ENCODE measurements at regions not wholly inside any gene's neighbourhood (a gene's known extent, or its start where the extent isn't known, plus 50 kb on each side); places are given as distances from the start of the nearest gene placed in this dataset.

DNA sequence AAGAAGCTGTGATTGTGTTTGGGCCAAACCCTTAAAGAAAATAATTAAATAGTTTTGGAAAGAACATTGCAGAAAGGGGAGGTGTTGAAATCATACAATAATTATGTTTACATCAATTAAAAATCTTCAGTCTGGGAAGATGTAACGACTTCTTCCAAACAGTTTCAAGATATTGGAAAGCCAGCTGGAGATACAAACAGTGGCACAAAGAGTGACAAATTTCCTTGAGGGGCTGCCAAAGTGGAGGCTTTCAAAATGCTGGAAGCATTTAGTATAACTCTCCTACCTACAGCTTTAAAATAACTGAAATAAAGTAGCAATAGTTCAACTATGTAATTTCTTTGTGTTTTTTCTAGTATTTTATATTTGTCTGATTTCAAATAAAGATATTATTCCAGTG, 405.0 kb downstream of the DNAJB9 start:
- WGBS, result 70% methylated on average over 1 of the region's 1 CpG
- TF ChIP-seq RAD21 (IDR thresholded peaks at IDR 0.05) (no peak), FOXA2 (IDR thresholded peaks at IDR 0.05) (no peak), ATF3 (IDR thresholded peaks at IDR 0.05) (no peak), TAF1 (conservative IDR thresholded peaks at IDR 0.05) (no peak), GABPA (IDR thresholded peaks at IDR 0.05 in 1 of 2, conservative IDR thresholded peaks at IDR 0.05 in 1 of 2) (no peak), YY1 (IDR thresholded peaks at IDR 0.05) (no peak), RXRA (IDR thresholded peaks at IDR 0.05) (no peak), NR2F2 (IDR thresholded peaks at IDR 0.05) (no peak)
- no peak for DNase-seq (ENCODE audit: low spot score)
- Histone ChIP-seq H3K9ac (ENCODE audit: low read depth in 1 of 2, low read length in 2 of 2) (no peak overlapping the region), H3K4me3 (ENCODE audit: low read depth in 1 of 3, low read length in 3 of 3) (no peak overlapping the region), H3K9me3 (ENCODE audit: control insufficient read depth in 4 of 4, low read length in 3 of 4) (no peaks in the 10 kb centered on the region), H3K27me3 (ENCODE audit: control insufficient read depth in 4 of 4, insufficient read depth in 4 of 4, low read length in 3 of 4) (no peaks in the 10 kb centered on the region), H3K36me3 (ENCODE audit: control insufficient read depth in 4 of 4, insufficient read depth in 3 of 4, low read depth in 1 of 4, low read length in 3 of 4) (no peaks in the 10 kb centered on the region), H3K27ac (ENCODE audit: low read depth in 1 of 2, low read length in 2 of 2) (no peak overlapping the region), H3K4me1 (ENCODE audit: control insufficient read depth in 4 of 4, insufficient read depth in 4 of 4, low read length in 3 of 4) (no peaks in the 10 kb centered on the region)

DNA sequence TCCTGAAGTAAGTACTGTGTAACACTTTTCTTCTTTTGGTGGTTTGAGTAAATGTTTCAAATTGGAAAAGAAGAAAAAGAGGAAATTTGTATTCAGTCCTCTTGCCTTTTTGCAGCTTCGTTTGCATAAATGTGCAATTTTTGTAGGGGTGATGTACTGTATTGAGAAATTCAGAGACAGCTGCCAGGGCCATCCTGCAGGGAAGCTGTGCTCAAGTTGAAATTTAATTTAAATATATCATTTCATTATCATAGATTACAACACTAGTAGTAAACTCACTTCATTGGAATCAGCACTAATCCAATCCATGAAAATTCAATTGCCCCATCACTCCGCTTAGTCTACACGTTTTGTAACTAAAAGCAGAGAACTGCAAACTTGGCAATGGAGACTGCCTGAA, 415.4 kb downstream of the DNAJB9 start:
- Histone ChIP-seq H3K4me3 (ENCODE audit: low read depth in 1 of 3, low read length in 3 of 3) (no peak overlapping the region), H3K27ac (ENCODE audit: low read depth in 1 of 2, low read length in 2 of 2) (no peak overlapping the region), H3K9ac (ENCODE audit: low read depth in 1 of 2, low read length in 2 of 2) (no peak overlapping the region), H3K27me3 (ENCODE audit: control insufficient read depth in 4 of 4, insufficient read depth in 4 of 4, low read length in 3 of 4) (no peaks in the 10 kb centered on the region), H3K36me3 (ENCODE audit: control insufficient read depth in 4 of 4, insufficient read depth in 3 of 4, low read depth in 1 of 4, low read length in 3 of 4) (no peaks in the 10 kb centered on the region), H3K9me3 (ENCODE audit: control insufficient read depth in 4 of 4, low read length in 3 of 4) (no peaks in the 10 kb centered on the region), H3K4me1 (ENCODE audit: control insufficient read depth in 4 of 4, insufficient read depth in 4 of 4, low read length in 3 of 4) (no peaks in the 10 kb centered on the region)
- 67% methylated on average over 3 of the region's 3 CpGs for WGBS
- no peak for DNase-seq (ENCODE audit: low spot score)
- TF ChIP-seq, protein P1, sequence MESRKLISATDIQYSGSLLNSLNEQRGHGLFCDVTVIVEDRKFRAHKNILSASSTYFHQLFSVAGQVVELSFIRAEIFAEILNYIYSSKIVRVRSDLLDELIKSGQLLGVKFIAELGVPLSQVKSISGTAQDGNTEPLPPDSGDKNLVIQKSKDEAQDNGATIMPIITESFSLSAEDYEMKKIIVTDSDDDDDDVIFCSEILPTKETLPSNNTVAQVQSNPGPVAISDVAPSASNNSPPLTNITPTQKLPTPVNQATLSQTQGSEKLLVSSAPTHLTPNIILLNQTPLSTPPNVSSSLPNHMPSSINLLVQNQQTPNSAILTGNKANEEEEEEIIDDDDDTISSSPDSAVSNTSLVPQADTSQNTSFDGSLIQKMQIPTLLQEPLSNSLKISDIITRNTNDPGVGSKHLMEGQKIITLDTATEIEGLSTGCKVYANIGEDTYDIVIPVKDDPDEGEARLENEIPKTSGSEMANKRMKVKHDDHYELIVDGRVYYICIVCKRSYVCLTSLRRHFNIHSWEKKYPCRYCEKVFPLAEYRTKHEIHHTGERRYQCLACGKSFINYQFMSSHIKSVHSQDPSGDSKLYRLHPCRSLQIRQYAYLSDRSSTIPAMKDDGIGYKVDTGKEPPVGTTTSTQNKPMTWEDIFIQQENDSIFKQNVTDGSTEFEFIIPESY (IDR thresholded peaks at IDR 0.05), result no peak
- no peak for TF ChIP-seq TAF1 (conservative IDR thresholded peaks at IDR 0.05)
- no peak for TF ChIP-seq HNF4G (IDR thresholded peaks at IDR 0.05)
- no peak for TF ChIP-seq FOXA2 (IDR thresholded peaks at IDR 0.05)
- TF ChIP-seq MAX (IDR thresholded peaks at IDR 0.05), result no peak

DNA sequence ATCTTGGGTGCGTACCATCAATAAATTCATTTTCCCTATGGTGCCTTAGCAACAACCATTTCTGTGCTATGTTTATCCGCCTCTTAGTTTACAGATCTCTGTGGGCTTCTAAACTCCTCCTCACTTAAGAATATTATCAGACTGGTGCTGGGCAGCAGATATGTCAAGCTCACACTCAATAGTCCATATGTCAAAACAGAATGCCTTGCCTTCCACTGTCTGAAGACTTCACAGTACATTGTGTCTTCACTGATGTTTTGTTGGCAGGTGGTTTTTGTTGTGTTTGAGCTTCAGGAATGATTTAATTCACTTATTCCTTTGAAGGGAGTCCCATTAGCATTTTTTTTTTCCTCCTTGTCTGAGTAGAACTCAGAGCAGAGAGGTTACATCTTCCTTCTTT, 419.6 kb downstream of the DNAJB9 start:
- Histone ChIP-seq H3K4me1 (ENCODE audit: control insufficient read depth in 4 of 4, insufficient read depth in 4 of 4, low read length in 3 of 4) (no peaks in the 10 kb centered on the region), H3K27me3 (ENCODE audit: control insufficient read depth in 4 of 4, insufficient read depth in 4 of 4, low read length in 3 of 4) (no peaks in the 10 kb centered on the region), H3K4me3 (ENCODE audit: low read depth in 1 of 3, low read length in 3 of 3) (no peak overlapping the region), H3K36me3 (ENCODE audit: control insufficient read depth in 4 of 4, insufficient read depth in 3 of 4, low read depth in 1 of 4, low read length in 3 of 4) (no peaks in the 10 kb centered on the region), H3K9ac (ENCODE audit: low read depth in 1 of 2, low read length in 2 of 2) (no peak overlapping the region), H3K27ac (ENCODE audit: low read depth in 1 of 2, low read length in 2 of 2) (no peak overlapping the region), H3K9me3 (ENCODE audit: control insufficient read depth in 4 of 4, low read length in 3 of 4) (no peaks in the 10 kb centered on the region)
- no peak for DNase-seq (ENCODE audit: low spot score)
- WGBS, result 96% methylated on average over 2 of the region's 2 CpGs
- TF ChIP-seq MAX (IDR thresholded peaks at IDR 0.05), result no peak
- no peak for TF ChIP-seq RAD21 (IDR thresholded peaks at IDR 0.05)
- no peak for TF ChIP-seq HNF4G (IDR thresholded peaks at IDR 0.05)
- TF ChIP-seq NR2F2 (IDR thresholded peaks at IDR 0.05), result no peak
- TF ChIP-seq EGR1 (IDR thresholded peaks at IDR 0.05; ENCODE audit: low read depth in 2 of 2), result no peak
- no peak for TF ChIP-seq YY1 (IDR thresholded peaks at IDR 0.05)

All from liver (tissue), 7 donors.